Epidermal melanocyte (primary cell): ENCODE measurements at regions not wholly inside any gene's neighbourhood (a gene's known extent, or its start where the extent isn't known, plus 50 kb on each side); places are given as distances from the start of the nearest gene placed in this dataset.

Source experiments
- DNase-seq: peaks from one replicate; pipeline ENCODE4 v3.0.0; 2011; ENCODE audit warnings: low spot score; ENCODE audit not compliant: insufficient read length

GRCh38 chr11:130772266-130773227 lies 143.7 kb downstream of the SNX19 start:
- peak; percentile 42 for DNase-seq

DNA sequence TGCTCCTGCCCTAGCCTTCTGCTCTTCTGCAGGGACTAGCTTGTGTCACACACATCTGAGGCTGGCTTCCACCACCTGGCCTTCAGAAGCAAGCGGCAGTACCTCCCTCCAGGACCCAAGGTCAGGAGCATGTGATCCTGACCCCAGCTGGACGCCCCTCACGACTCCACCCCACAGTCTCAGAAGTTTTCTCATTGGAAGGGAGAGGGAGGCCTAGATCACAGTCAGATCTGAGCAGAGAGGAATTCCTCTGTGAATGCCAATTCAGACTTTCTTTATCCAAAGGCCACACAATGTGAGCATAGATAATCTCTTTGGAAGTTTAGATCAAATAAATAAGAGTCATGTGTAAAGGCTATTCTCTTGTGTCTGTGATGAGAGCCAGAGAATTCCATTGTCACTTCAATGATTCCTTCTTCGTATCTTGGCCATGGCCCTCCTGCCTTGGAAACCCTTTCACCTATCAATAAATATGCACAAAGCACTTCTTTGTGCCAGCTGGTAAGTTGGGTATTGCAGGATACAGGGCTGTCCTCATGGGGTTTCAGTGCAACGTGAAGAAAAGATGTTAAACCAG lies 142.9 kb downstream of the SNX19 start:
- no peak for DNase-seq

DNA sequence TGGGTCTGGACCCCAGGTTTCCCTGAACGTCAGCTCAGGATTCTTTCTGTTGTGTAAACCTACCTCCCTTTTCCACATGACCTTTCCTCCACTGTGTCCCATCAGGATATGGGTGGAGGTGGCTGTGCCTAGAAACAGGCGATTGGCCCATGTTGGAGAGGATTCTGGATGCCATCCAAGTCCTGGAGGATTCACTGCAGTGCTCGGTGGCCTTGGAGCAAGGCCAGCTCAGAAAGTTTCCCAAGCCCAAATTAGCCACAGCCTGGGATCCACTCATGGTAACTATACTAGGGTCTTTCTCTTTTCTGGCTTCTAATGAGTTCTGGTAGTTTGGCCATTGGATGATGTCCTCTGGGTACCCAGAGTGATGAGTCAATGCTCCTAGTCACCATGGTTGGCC lies 141.6 kb downstream of the SNX19 start:
- DNase-seq: no peak

- no peak for DNase-seq
Measured at GRCh38 chr11:130775306-130776060, 140.8 kb downstream of the SNX19 start.

- no peak for DNase-seq
Measured at GRCh38 chr11:130776061-130776419, 140.2 kb downstream of the SNX19 start.

DNA sequence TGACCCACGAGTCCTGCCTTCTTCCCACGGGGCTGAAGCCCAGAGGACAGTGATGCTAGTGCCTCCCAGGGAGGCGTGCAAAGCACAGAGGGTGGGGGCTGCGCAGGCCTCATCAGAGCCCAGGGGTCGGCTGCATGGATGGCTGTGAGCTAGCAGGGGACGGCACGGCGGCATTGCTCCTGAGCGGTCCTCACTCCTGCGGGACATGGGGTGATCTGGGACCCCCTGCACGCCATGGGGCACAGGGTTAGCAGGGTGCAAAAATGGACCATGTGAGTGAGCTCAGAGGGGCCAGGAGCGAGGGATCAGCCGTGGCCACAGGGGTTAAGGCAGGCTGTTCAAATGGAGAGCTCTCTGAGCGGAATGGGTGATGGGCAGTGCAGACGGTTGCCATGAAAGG lies 138.3 kb downstream of the SNX19 start:
- no peak for DNase-seq

- no peak for DNase-seq
Measured at GRCh38 chr11:130778705-130779104, 137.6 kb downstream of the SNX19 start.

DNA sequence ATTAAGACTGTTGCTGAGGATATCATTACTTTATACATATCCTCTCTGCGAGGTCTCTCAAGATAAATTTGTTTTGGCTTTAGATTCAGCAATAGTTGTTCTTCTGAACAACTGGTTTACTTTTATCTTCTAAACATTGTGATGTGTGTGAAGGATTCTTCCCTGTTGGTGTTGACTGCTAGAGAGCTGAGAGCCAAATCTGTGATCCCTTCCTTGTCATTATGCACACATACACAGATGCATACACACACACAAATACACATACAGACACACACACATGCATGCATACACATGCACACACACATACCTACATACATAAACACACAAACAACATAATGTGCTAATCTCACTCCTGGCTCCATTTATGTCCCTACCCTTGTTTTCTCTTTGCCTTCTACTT lies 137.0 kb downstream of the SNX19 start:
- no peak for DNase-seq

- no peak for DNase-seq
Measured at GRCh38 chr11:130779943-130780342, 136.3 kb downstream of the SNX19 start.

- no peak for DNase-seq
Measured at GRCh38 chr11:130780437-130780836, 135.8 kb downstream of the SNX19 start.

GRCh38 chr11:130781931-130782330 lies 134.3 kb downstream of the SNX19 start:
- no peak for DNase-seq

- no peak for DNase-seq
Measured at GRCh38 chr11:130782361-130783222, 133.7 kb downstream of the SNX19 start.

DNA sequence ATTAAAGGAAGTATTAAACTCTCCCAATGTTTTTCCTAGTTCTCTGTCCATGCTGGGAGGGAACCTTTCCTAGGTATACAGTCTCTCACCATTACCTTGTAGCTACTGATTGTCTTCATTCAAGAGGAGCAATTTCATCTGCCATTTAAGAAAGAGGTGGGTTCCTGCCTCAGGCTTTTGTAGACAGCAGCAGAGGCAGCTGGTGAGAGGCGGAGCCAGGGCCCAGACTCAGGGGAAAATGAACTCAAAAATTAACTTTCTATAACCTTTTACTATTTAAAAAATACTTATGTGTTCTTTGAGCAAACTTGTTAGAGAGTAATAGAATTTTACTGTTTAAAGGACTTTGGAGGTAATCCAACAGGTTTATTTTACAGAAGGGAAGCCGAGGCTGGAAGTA lies 133.0 kb downstream of the SNX19 start:
- DNase-seq: no peak

- DNase-seq: no peak
Measured at GRCh38 chr11:130785380-130786116, 130.7 kb downstream of the SNX19 start.

DNA sequence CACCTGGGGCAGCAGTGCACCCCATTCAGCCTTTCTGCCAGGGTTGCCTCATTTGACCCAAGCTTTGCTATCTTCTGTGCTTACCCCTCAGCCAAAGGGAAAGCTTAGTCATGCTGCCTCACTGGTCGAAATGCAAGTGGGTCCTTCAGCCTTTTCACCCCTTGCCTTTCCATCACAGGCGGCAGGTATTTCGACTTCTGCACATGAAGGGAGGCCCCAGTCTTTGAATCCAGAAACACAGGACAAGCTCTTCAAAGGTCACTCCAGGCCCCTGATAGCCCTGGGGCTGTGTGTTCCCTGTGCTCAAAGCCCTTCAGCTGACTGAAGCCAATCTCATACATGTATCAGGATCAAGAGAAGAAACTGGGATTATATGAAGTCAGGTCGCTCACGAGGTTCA lies 129.7 kb downstream of the SNX19 start:
- no peak for DNase-seq

- DNase-seq: no peak
Measured at GRCh38 chr11:130787092-130787616, 129.1 kb downstream of the SNX19 start.

DNA sequence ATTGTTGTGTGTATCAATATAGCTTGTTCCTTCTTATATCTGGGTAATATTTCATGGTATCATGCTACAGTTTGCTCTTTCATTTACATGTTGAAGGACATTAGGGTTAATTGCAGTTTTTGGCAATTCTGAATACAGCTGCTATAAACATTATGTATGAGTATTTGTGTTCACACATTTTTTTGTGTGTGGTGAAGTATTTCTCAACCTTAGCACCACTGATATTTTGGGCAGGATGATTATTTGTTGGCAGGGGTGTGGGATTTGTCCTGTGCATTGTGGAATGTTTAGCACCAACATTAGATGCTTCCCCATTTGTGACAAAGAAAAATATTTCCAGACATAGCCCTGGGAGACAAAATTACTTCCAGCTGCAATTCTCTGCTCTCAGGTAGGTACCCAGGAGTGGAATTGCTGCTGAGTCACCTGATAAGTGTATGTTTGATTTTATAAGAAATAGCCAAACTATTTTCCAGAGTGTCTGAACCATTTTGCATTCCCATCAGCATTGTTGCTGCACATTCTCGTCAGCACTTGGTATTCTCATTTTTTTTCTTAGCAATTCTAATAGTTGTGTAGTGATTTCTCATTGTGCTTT lies 128.2 kb downstream of the SNX19 start:
- DNase-seq: no peak

DNA sequence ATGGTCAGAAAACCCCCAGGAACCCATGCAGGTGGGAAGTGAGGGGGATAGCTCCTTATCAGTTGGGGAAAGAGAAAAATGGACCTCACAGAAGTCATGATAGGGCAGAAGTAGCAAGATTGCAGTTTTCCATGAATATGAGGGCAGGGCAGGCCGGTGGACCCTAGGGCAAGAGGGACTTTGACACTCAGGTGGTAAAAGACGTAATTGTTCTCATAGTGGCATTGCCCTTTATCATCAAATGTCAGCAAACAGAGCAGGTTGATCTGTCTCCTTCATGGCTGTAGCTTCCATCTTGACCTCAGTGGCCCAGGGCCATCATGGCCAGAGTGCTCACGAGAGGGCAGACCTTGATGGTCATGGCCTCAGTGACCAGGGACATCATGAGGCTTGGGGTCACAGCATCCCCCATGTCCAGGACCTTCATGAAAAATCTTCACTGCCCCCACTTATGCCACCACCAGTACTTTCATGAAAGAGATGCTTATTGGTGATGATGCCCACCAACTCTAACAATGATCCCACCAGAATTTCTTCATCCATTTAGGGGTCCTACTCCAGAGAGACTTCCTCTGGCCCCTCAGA lies 127.1 kb downstream of the SNX19 start:
- DNase-seq: no peak

- DNase-seq: no peak
Measured at GRCh38 chr11:130790689-130791088, 125.6 kb downstream of the SNX19 start.

DNA sequence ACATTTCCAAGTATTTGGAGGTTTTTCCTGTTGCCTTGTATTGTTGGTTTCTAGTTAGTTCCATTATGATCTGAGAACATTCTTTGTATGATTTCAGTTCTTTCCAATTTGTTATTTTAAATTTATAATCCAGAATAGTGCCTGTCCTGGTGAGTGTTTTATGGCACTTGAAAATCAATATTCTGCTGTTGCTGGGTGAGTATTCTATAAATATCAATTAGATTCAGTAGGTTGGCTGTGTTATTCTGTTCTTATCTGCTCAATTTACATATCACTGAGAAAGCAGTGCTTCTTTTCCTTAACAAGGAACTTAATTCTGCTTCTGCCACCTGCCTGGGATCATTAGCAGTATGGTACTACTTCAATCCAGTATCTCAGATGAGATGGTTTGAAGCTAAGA lies 123.5 kb downstream of the SNX19 start:
- no peak for DNase-seq
